ENCODE measurements at regions not wholly inside any gene's neighbourhood (a gene's known extent, or its start where the extent isn't known, plus 50 kb on each side); places are given as distances from the start of the nearest gene placed in this dataset.

- TF ChIP-seq POLR2A (IDR thresholded peaks at IDR 0.05; ENCODE audit: low read length) (no peak), GATA1 (IDR thresholded peaks at IDR 0.05; ENCODE audit: low read depth, low read length) (no peak)
These were observed 210.3 kb downstream of the RFPL4B start for GRCh38 chr6:112557435-112557834.
